HUDEP-2 (cell line): ENCODE measurements at regions not wholly inside any gene's neighbourhood (a gene's known extent, or its start where the extent isn't known, plus 50 kb on each side); places are given as distances from the start of the nearest gene placed in this dataset.
"Not testable (repeated sequence)": the region's sequence is repeated elsewhere in the genome, so short reads cannot be mapped to it uniquely, and the experiment has no call there.

Experiments
- DNase-seq, 76 experiments: peaks; one replicate each; lab custom pipeline; 2025; ENCODE audit not compliant: unreplicated experiment in 76 of 76; lab: John Stamatoyannopoulos, UW

DNA sequence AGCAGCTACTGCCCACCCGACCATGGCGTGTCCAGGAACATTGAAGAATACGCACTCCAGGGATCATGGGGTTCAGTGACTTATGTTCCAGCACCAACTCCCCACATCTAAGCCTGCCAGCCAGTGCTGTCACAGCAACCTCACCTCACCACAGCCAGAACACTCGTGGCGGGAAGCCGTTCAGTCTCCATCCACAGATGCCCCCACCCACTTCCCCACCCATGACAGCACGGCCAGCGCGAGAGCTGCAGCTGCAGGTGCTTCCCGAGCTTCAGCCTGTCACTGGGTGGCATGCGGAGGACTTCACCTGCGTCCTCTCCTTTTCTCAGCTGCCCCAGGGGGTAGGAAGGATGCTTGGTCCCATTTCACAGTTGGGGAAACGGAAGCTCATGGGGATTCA is 50.3 kb downstream of the RBFOX3 start:
- no peak for DNase-seq

DNA sequence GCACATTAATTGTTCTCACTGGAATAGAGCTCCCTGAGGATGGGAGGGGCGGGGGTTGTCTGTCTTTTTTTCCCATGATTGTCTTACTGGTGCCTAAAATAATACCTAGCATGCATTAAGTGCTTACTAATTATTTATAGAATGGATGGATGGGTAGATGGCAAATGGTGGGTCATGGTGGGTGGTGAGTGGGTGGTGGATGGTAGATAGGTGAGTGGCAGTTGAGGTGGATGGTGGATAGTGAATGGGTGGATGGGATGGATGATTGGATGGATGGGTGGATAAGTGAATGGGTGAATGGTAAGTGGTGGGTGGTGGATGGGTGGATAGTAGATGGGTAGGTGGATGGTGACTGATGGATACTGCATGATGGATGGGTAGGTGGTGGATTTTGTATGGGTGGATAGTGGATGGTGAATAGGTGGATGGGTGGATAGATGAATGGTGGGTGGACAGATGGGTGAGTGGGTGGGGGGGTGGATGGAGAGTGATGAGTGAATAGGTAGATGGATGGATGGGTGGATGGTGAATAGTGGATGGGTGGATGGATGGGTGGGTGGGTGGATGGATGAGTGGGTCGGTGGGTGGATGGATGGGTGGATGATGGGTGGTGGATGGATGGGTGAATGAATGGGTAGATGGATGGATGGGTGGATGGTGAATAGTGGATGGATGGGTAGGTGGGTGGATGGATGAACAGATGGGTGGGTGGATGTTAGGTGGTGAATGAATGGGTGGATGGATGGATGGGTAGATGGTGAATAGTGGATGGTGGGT is 51.6 kb downstream of the RBFOX3 start:
- no peak for DNase-seq

DNA sequence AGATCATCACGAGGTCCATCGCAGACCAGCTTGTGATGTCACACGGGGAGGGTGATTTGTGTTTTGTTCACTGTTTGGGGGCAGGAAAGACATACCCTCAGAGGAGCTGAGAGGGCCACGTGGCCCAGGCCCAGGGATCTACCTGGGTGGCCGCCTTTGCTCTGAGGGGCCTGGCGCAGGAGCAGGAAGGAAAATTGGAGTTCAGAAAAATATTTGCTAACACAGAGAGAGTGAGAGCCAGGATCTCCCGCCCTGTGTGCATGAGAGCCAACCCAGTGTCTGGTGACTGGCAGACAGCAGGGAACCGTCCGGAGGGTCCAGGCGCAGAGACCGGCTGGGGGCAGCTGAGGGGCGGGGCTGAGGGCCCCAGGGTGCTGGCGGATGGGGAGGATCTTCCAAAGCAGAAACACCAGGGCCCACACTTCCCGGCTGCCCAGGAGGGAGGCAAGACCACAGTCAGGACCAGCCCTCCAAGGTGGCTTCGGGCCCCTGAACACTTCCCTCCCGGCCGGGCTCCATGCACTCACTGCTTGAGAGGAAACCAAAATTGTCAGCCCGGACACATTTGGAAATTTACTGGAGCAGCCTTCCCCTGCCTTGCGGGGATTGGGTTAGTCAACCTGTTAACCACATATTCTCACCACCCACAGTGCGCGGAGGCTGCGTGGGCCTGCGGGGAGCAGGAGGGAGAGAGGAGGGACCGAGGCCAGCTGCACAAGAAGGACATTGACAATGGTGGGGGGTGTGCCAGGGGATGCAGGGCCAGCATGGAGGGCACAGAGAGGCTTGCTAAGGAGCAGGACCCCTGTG is 52.6 kb downstream of the RBFOX3 start:
- no peak for DNase-seq

DNA sequence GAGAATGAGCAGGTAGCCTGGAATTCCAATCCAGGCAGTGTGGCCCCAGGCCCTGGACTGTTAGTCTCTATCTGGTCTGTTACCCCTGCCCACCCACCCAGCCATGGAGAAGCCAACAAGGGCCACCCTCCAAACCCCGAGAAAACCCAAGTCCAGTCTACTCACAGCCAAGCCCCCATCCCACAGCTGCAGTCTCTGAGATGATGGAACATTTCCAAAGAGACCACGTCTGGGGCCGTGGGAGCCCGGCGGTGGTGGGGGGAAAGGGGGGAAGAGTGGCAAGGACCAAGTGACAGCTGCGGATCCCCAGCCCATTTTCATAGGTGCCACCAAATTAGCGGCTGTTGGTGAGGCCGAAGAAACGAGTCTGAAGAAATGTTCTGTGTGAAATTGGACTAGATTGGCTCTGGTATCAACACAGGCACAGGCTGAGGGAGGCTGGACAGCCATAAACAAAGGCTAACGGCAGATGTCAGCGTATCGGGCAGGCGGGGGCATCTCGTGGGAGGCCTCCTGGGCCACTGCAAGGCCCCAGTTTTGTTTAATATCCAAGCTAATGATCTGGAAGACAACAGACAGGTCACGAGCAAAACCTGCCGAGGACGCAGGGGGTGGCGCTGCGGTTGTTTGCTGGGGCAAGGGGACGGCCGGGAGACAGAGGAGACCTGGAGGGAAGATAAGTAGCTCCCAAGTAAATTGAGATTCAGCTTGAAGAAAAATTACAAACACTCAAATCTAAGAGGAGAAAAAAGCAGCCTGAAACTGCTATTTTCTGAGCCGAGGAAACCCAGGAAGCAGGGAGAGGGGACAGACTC is 53.4 kb downstream of the RBFOX3 start:
- DNase-seq: no peak

DNA sequence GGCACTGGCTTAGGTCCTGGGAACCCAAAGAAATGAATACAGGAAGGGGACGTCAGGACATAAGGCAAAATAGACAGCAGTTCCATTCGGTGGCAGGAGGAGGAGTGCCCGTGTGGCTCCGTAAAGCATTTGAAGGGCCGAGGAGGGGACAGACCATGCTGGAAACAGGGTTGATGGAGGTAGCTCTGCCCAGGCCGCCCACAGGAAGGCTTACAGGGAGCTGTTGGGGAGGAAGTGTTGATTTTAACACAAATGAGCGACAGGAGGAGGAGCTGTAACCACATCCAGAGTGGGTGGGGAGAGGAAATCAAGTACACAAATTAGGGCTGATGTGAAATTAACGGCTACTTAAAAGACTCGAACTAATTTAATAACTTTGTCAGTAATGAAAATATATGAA is 54.6 kb downstream of the RBFOX3 start:
- DNase-seq: no peak

DNA sequence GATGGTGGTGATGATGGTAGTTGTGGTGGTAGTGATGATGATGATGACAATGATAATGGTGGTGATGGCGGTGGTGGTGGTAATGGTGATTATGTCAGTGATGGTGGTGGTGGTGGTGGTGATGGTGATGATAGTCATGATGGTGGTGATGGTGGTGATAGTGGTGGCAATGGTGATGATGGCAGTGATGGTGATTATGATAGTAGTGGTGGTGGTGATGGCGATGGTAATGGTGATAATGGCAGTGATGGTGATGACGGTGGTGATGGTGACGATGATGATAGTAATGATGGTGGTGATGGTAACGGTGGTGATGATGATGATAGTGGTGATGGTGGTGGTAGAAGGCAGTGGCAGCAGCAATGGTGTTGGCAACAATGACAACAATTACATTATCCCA is 55.3 kb downstream of the RBFOX3 start:
- DNase-seq: no peak

DNA sequence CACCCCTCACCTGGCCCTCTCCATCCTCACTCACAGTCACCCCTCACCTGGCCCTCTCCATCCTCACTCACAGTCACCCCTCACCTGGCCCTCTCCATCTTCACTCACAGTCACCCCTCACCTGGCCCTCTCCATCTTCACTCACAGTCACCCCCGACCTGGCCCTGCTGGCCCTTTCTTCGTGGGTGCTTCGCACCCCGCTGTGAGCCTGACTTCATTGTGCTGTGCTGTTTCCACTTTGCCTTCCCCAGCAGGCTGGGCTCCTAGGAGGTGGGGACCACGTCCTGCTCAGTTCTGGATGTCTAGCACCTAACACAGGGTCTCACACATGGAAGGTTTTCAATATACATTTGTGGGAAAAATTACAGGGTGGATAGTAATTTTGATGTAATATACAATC is 56.5 kb downstream of the RBFOX3 start:
- not testable (repeated sequence) for DNase-seq

DNA sequence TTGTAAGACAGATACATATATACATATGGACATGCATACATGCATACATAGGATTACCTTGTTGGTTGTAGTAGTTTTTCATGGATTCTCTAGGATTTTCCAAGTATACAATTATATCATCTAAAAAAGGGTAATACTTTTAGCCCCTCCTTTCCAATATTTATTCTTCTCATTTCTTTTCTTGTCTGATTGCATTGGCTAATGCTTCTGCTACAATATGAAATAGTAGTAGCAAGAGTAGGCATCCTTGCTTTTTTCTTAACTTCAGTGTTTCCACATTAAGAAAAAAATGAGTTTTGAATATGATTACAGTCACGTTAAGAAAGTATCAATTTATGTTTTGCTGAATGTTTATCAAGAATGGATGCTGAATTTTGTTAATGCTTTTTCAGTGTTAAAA is 58.0 kb downstream of the RBFOX3 start:
- no peak for DNase-seq

DNA sequence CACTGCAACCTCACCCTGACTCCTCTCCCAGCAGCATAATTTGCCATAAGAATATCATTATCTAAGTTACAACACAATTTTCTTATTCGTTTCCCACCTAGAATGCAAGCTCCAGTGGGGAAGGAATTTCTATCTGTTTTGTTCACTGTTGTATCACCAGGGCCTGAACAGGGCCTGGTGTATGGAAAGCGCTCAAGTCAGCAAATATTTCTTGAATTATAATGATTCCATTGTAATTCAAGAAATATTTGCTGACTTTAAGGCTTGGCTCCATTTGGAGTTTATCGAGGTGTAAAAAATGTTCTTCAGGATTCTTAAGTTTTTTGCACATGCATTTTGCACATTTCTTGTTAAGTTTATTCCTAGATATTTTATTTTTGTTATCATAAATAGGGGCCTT is 58.4 kb downstream of the RBFOX3 start:
- no peak for DNase-seq

DNA sequence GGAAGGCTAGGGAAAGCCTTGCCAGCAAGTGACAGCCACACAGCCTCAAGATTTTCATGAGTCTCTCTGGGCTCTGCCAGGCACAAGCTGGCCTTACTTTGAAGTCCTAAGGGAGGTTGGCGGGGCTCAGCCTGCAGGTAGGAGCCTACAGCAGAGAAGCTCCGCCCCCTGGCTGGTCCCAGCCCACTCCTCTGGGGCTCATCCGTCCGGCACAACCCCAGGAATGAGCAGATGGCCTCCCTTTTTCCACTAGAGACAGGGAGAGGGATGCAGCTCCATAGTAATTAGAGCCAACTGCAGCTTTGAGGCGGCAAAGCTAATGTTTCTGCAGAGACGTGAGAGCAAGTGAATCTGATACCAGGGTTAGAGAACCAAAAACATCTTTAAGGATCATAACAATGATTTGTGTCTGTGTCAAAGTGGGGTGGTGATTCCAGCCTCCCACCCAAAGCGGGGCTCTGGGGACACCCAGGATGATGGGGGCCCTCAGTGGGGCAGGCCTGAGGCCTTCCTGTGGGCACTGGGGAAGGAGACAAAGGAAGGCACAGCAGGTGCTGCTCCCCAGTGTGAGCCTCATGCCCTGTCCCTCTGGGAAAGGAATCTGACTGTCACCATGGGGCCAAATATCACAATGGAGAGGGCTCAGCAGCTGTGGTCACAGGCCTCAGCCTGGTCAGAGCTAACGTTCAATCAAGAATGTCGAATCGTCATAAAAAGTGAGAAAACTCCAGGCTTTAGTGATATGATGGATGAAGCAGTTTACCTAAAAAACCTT is 61.5 kb downstream of the RBFOX3 start:
- no peak for DNase-seq

DNA sequence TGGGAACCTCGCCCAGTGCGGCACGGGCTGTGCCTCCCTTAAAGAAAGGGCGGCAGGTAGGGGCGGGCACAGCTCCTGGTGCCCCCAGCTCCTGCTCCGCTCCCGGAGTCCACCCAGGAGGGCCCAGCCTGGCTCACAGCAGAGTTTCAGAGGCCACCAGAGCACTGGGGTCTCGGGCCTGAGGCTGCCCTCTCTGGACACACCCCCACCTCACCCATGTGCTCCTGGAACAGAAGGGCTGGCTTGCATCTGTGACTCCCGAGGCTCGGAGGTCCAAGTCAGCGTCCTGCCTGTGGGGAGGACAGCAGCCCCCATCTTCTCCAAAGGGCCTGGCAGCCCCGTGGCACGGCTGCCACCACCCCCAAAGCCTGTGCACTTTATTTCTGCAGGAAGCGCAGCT is 62.7 kb downstream of the RBFOX3 start:
- DNase-seq: no peak

DNA sequence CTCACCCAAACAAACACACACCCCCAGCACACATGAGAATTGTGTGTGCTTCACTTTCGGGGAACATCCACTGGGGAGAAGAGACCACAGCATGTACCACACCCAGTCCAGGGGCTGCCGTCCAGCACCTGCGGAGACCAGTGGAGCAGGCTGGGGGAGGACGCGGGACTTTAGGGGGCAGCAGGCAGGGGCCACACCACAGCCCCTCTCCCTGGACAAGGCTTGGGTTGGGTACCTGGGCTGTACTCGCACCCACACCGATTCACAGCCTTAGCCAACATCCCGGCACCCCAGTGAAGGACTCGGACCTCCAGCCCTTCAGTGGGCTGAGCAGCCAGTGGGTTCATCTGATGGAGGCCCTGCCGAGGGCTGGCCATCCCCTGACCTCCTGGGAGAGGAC is 63.3 kb downstream of the RBFOX3 start:
- no peak for DNase-seq

DNA sequence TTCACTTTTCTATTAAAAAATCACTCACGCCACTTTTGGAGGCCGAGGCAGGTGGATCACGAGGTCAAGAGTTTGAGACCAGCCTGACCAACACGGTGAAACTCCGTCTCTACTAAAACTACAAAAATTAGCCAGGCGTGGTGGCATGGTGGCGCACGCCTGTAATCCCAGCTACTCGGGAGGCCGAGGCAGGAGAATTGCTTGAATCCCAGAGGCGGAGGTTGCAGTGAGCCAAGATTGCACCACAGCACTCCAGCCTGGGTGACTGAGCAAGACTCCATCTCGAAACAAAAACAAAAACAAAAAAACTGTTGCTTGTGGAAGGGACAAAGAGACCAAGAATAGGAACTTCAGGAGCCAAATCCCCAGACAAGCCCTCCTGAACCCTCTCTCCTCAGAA is 63.7 kb downstream of the RBFOX3 start:
- DNase-seq: not testable (repeated sequence)

DNA sequence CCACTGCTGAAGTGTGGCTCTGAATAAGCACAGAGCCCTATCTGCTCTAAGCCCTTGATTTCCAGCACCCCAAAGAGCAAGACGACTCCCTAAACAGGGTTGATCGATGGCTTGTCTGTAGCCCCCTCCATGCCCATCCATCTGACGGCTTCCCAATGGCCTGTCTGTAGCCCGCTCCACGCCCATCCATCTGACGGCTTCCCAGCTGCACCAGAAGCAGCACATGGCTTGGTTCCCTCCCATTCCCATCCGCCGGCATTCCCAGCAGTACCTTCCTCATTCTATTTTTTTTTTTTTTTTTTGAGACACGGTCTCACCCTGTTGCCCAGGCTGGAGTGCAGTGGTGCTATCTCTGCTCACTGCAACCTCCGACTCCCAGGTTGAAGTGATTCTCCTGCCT is 64.5 kb downstream of the RBFOX3 start:
- DNase-seq: no peak

DNA sequence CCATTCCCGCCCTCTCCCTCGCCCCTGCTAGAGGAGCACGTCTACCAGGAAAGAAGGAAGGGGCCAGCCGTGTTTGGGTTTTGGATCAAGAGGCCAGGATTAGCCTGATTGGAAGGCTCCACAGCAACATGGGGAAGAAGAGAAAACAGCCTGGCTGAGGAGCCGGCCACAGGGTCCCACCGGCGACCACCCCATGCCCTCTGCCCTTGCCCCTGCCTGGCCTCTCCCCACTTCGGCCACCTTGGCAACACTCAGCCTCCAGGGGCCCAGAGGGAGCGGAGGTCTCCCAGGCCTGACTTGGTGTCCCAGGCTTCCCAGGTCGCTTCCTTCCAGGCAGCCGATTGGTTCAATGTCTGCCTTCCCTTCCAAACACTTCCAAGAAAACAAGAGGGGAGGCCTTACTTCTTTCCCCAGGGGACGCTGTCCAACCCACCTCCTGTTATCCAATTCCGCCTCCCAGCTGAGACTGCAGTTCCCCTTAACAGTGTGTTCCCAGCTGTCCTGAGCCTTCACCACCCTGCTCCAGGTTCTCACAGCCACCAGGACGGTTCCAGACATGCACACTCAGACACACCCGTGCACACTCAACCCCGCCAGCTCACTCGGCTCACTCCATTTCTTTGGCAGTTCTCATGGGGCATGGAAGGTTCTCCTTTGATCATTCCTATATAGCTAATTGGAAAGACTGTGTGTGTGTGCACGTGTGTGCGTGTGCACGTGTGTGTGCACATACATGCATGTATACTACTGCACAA is 65.4 kb downstream of the RBFOX3 start:
- DNase-seq: no peak

DNA sequence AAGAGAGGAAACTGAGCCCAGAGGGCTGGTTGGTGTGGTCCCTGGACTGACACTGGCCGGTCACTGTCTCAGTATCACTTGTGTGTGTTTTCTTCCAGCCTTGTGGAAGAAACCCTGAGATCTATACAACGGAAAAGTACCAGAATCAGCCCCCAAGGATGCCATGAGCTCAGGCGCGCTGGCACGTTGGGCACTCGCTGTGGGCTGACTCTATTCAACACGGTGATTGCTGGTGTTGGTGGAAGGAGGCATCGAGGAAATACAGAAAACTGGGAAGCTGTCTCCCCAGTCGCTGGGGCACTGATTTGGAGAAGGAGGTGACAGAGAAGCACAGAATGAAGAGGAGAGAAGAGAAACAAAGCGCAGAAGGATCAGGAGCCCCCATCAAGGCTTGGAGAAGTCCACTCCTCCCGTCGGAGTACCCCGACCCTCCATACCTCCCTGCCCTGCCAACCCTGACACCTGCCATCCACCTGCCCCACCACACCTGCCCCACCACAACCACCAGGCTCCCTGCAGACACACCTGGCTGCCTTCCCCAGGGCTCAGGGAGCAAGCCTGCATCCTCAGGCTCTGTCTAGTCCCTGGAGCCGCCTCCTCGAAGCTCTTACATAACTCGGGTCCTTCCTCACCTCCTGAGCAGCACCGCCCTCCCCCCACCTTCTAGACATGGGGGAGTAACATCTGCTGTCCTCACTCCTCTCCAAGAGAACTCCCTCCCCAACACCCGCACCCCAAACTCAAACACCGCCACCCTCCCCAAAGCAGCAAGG is 66.5 kb downstream of the RBFOX3 start:
- DNase-seq: no peak

DNA sequence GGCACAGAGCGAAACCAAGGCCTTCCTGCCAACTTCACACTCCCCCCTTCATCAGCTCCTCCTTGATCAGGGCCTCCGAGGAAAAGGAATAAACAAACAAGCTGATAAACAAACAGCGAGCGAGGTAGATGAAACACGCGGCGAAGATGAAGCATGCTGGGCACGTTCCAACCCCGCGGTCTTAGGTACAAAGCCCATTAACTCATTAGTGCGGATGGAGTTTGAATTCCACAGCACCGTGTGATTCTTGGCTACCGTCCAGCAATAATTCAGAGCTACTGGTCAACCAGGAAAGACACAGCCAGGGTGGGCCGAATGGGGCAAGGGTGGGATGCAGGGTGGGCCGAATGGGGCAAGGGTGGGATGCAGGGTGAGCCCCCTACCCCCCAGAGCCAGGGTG is 67.3 kb downstream of the RBFOX3 start:
- DNase-seq: no peak

DNA sequence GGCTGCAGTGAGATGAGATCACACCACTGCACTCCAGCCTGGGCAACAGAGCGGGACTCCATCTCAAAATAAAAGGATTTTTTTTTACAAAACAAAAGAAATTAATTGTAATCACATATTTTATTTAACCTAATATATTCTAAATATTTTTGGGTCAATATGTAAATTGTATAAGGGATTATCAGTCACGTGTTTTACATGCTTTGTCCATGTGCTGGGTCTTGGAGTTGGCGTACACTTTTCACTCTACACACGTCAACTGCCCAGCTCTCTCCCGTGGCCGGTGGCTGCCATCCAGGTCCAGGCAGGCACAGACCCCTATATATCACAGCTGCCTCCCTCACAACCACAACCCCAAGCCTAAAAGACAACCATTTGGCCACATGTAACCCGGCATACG is 68.1 kb downstream of the RBFOX3 start:
- no peak for DNase-seq
